ENCODE measurements at regions not wholly inside any gene's neighbourhood (a gene's known extent, or its start where the extent isn't known, plus 50 kb on each side); places are given as distances from the start of the nearest gene placed in this dataset.
"Not testable (repeated sequence)": the region's sequence is repeated elsewhere in the genome, so short reads cannot be mapped to it uniquely, and the experiment has no call there.

DNA sequence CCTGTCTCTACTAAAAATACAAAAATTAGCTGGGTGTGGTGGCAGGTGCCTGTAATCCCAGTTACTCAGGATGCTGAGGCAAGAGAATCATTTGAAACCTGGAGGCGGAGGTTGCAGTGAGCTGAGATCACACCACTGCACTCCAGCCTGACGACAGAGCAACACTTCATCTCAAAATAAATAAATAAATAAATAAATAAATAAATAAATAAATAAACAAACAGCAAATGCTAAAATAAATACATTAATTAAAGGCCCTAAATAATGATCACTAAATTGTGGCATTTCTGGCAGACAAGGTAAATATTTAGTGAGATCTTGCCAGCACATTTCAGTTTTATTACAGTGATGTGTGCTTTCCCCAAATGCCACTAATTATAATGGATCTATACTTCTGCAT, 427.8 kb downstream of the RND3 start:
- TF ChIP-seq, protein P1, sequence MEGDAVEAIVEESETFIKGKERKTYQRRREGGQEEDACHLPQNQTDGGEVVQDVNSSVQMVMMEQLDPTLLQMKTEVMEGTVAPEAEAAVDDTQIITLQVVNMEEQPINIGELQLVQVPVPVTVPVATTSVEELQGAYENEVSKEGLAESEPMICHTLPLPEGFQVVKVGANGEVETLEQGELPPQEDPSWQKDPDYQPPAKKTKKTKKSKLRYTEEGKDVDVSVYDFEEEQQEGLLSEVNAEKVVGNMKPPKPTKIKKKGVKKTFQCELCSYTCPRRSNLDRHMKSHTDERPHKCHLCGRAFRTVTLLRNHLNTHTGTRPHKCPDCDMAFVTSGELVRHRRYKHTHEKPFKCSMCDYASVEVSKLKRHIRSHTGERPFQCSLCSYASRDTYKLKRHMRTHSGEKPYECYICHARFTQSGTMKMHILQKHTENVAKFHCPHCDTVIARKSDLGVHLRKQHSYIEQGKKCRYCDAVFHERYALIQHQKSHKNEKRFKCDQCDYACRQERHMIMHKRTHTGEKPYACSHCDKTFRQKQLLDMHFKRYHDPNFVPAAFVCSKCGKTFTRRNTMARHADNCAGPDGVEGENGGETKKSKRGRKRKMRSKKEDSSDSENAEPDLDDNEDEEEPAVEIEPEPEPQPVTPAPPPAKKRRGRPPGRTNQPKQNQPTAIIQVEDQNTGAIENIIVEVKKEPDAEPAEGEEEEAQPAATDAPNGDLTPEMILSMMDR (IDR thresholded peaks at IDR 0.05), result not testable (repeated sequence)
- not testable (repeated sequence) for TF ChIP-seq POLR2A (IDR thresholded peaks at IDR 0.05)
